Naive thymus-derived CD4-positive, alpha-beta T cell (primary cell): ENCODE measurements at regions not wholly inside any gene's neighbourhood (a gene's known extent, or its start where the extent isn't known, plus 50 kb on each side); places are given as distances from the start of the nearest gene placed in this dataset.
"Not testable (repeated sequence)": the region's sequence is repeated elsewhere in the genome, so short reads cannot be mapped to it uniquely, and the experiment has no call there.

Experiments
- ATAC-seq: fragments of 150-1000 bp; cut with Tn5 transposase; 2 replicates; pipeline ENCODE4 v1.10.0; 2021; ENCODE audit warnings: mild to moderate bottlenecking, moderate library complexity
- CTCF ChIA-PET: fragments of 350-600 bp; sonication (Branson Sonifier 250); formaldehyde crosslinking; loops from one replicate; lab custom pipeline; 2021; ENCODE audit warnings: antibody characterized with exemption; lab: Charles Lee
- POLR2A ChIA-PET: fragments of 350-600 bp; sonication (Branson Sonifier 250); formaldehyde crosslinking; loops from one replicate; lab custom pipeline; 2021; ENCODE audit warnings: antibody characterized with exemption, inconsistent platforms; lab: Charles Lee
- DNase-seq, 9 donors: peaks; one replicate each; pipeline versions ENCODE4 v3.0.0 to v3.0.0-alpha.2; 2020 to 2022; ENCODE audit warnings: mixed read lengths in 1 of 9
- H3K27ac ChIP-seq: one replicate; pipeline ENCODE4 v1.7.0; 2013; ENCODE audit warnings: mild to moderate bottlenecking, low read depth, low read length, moderate library complexity
- H3K27me3 ChIP-seq, 2 donors: one replicate each; pipeline ENCODE4 v1.7.0; 2013; ENCODE audit warnings: low read length in 2 of 2, mild to moderate bottlenecking in 2 of 2, moderate library complexity in 2 of 2; ENCODE audit not compliant: control insufficient read depth in 2 of 2, insufficient read depth in 2 of 2
- H3K36me3 ChIP-seq, 3 experiments: 1 replicate in 2 of 3; 2 replicates in 1 of 3; pipeline ENCODE4 v1.7.0; 2013; ENCODE audit warnings: low read length in 3 of 3, mild to moderate bottlenecking in 3 of 3, moderate library complexity in 1 of 3; ENCODE audit not compliant: insufficient read depth in 3 of 3, control insufficient read depth in 2 of 3
- H3K4me1 ChIP-seq, 2 donors: one replicate each; pipeline ENCODE4 v1.7.0; 2013; ENCODE audit warnings: low read length in 2 of 2, mild to moderate bottlenecking in 2 of 2, moderate library complexity in 1 of 2; ENCODE audit not compliant: control insufficient read depth in 2 of 2, insufficient read depth in 2 of 2
- H3K4me3 ChIP-seq: 2 replicates; pipeline ENCODE4 v1.7.0; 2013; ENCODE audit warnings: mild to moderate bottlenecking, low read length
- H3K9me3 ChIP-seq, 3 experiments: 1 replicate in 2 of 3; 2 replicates in 1 of 3; pipeline ENCODE4 v1.7.0; 2013; ENCODE audit warnings: low read length in 3 of 3; ENCODE audit not compliant: control insufficient read depth in 2 of 3
- H3K27ac Mint-ChIP-seq, 9 donors: one replicate each; pipeline ENCODE4 v1.8.0; 2020 to 2022; ENCODE audit warnings: mixed read lengths in 9 of 9, mild to moderate bottlenecking in 8 of 9, moderate library complexity in 5 of 9, inconsistent platforms in 2 of 9
- H3K27me3 Mint-ChIP-seq, 5 donors: one replicate each; pipeline ENCODE4 v1.8.0; 2021 to 2022; ENCODE audit warnings: mixed read lengths in 5 of 5, mild to moderate bottlenecking in 1 of 5
- H3K36me3 Mint-ChIP-seq, 5 donors: one replicate each; pipeline ENCODE4 v1.8.0; 2020 to 2022; ENCODE audit warnings: mixed read lengths in 5 of 5, mild to moderate bottlenecking in 3 of 5, inconsistent platforms in 1 of 5
- H3K4me1 Mint-ChIP-seq, 7 donors: one replicate each; pipeline ENCODE4 v1.8.0; 2020 to 2022; ENCODE audit warnings: mixed read lengths in 7 of 7, mild to moderate bottlenecking in 3 of 7, inconsistent platforms in 1 of 7
- H3K4me3 Mint-ChIP-seq, 10 donors: one replicate each; pipeline ENCODE4 v1.8.0; 2020 to 2022; ENCODE audit warnings: mild to moderate bottlenecking in 10 of 10, mixed read lengths in 10 of 10, moderate library complexity in 6 of 10, inconsistent platforms in 2 of 10
- H3K9me3 Mint-ChIP-seq, 11 donors: one replicate each; pipeline ENCODE4 v1.8.0; 2020 to 2022; ENCODE audit warnings: mixed read lengths in 11 of 11, mild to moderate bottlenecking in 4 of 11, inconsistent platforms in 1 of 11, moderate library complexity in 1 of 11
- intact Hi-C, 2 donors: fragments of 100-400 bp; cut with micrococcal nuclease; formaldehyde crosslinking; loops; one replicate each; pipeline ENCODE4 v1.15.1; 2023

- Mint-ChIP-seq H3K4me1 (no peaks in the 10 kb centered on the region), H3K4me3 (no peak overlapping the region), H3K27me3 (peaks cover 0 to 17% (median 11%) of the 10 kb centered on the region in 5 donors), H3K36me3 (no peaks in the 10 kb centered on the region), H3K9me3 (peaks cover 0 to 4% (median 0%) of the 10 kb centered on the region in 11 donors), H3K27ac (no peak overlapping the region)
- Histone ChIP-seq H3K4me1 (no peaks in the 10 kb centered on the region), H3K27me3 (no peaks in the 10 kb centered on the region), H3K9me3 (no peaks in the 10 kb centered on the region), H3K36me3 (no peaks in the 10 kb centered on the region), H3K4me3 (no peak overlapping the region), H3K27ac (no peak overlapping the region)
- ChIA-PET CTCF (no interaction called here), POLR2A (no interaction called here)
- intact Hi-C loops, result no loop called here
- ATAC-seq (no peak), DNase-seq (no peak)
Observed at GRCh38 chr1:166738140-166738539, 101.1 kb upstream of the POGK start.

GRCh38 chr1:166738873-166739272 lies 100.4 kb upstream of the POGK start:
- intact Hi-C loops, result no loop called here
- no peak overlapping the region for H3K4me3 Mint-ChIP-seq
- ChIA-PET CTCF (interaction anchor here (0.6 kb wide), 1 partner anchor 83 kb away, joined by 3 read pairs; no protein-coding TSS in a partner anchor), POLR2A (no interaction called here)
- no peaks in the 10 kb centered on the region for H3K4me1 Mint-ChIP-seq
- no peak for DNase-seq
- H3K27me3 Mint-ChIP-seq, result peaks cover 0 to 20% (median 12%) of the 10 kb centered on the region in 5 donors
- H3K27ac ChIP-seq, result no peak overlapping the region
- H3K4me3 ChIP-seq, result no peak overlapping the region
- ATAC-seq, result no peak
- no peaks in the 10 kb centered on the region for H3K36me3 ChIP-seq
- no peaks in the 10 kb centered on the region for H3K36me3 Mint-ChIP-seq
- peaks cover 0 to 9% (median 4%) of the 10 kb centered on the region in 11 donors for H3K9me3 Mint-ChIP-seq
- H3K9me3 ChIP-seq, result no peaks in the 10 kb centered on the region
- no peak overlapping the region for H3K27ac Mint-ChIP-seq
- H3K4me1 ChIP-seq, result no peaks in the 10 kb centered on the region
- H3K27me3 ChIP-seq, result no peaks in the 10 kb centered on the region

GRCh38 chr1:166740668-166741276 lies 98.5 kb upstream of the POGK start:
- Histone ChIP-seq H3K27ac (no peak overlapping the region), H3K36me3 (no peaks in the 10 kb centered on the region), H3K4me3 (no peak overlapping the region), H3K27me3 (no peaks in the 10 kb centered on the region), H3K4me1 (no peaks in the 10 kb centered on the region), H3K9me3 (peaks cover 0 to 13% (median 4%) of the 10 kb centered on the region in 3 experiments)
- POLR2A ChIA-PET, result no interaction called here
- intact Hi-C loops, result no loop called here
- no peak overlapping the region for H3K27ac Mint-ChIP-seq
- no peak for ATAC-seq
- H3K36me3 Mint-ChIP-seq, result peaks cover 0 to 3% (median 0%) of the 10 kb centered on the region in 5 donors
- peaks cover 0 to 23% (median 14%) of the 10 kb centered on the region in 5 donors for H3K27me3 Mint-ChIP-seq
- CTCF ChIA-PET, result no interaction called here
- no peak overlapping the region for H3K4me3 Mint-ChIP-seq
- no peaks in the 10 kb centered on the region for H3K4me1 Mint-ChIP-seq
- DNase-seq, result no peak
- peaks cover 3 to 28% (median 15%) of the 10 kb centered on the region in 11 donors for H3K9me3 Mint-ChIP-seq

- ChIA-PET CTCF (no interaction called here), POLR2A (no interaction called here)
- H3K4me1 ChIP-seq, result no peaks in the 10 kb centered on the region
- H3K4me3 ChIP-seq, result no peak overlapping the region
- no peaks in the 10 kb centered on the region for H3K27me3 ChIP-seq
- no peak overlapping the region for H3K27ac Mint-ChIP-seq
- H3K9me3 Mint-ChIP-seq, result peaks cover 0 to 5% (median 0%) of the 10 kb centered on the region in 11 donors
- H3K36me3 ChIP-seq, result no peaks in the 10 kb centered on the region
- ATAC-seq, result no peak
- H3K9me3 ChIP-seq, result no peaks in the 10 kb centered on the region
- H3K27ac ChIP-seq, result no peak overlapping the region
- H3K4me3 Mint-ChIP-seq, result no peak overlapping the region
- H3K36me3 Mint-ChIP-seq, result no peaks in the 10 kb centered on the region
- no peaks in the 10 kb centered on the region for H3K4me1 Mint-ChIP-seq
- peaks cover 2 to 25% (median 9%) of the 10 kb centered on the region in 5 donors for H3K27me3 Mint-ChIP-seq
- DNase-seq, result no peak
- intact Hi-C loops, result no loop called here
Observed at GRCh38 chr1:166763318-166763717, 76.0 kb upstream of the POGK start.

- Histone ChIP-seq H3K9me3 (peaks cover 0 to 19% (median 0%) of the 10 kb centered on the region in 3 experiments), H3K27ac (no peak overlapping the region), H3K36me3 (no peaks in the 10 kb centered on the region), H3K4me1 (no peaks in the 10 kb centered on the region), H3K4me3 (no peak overlapping the region), H3K27me3 (peaks cover 0 to 2% of the 10 kb centered on the region in 2 donors)
- Mint-ChIP-seq H3K4me3 (no peak overlapping the region), H3K27ac (no peak overlapping the region), H3K36me3 (peaks cover 0 to 10% (median 4%) of the 10 kb centered on the region in 5 donors), H3K4me1 (peaks cover 0 to 2% (median 0%) of the 10 kb centered on the region in 7 donors), H3K27me3 (peaks cover 2 to 33% (median 16%) of the 10 kb centered on the region in 5 donors), H3K9me3 (peaks cover 4 to 24% (median 15%) of the 10 kb centered on the region in 11 donors)
- intact Hi-C loops, result no loop called here
- ATAC-seq (no peak), DNase-seq (no peak)
- CTCF ChIA-PET, result no interaction called here
- POLR2A ChIA-PET, result no interaction called here
Observed at GRCh38 chr1:166766942-166767341, 72.3 kb upstream of the POGK start.

GRCh38 chr1:166784646-166785045 lies 54.6 kb upstream of the POGK start:
- H3K4me3 Mint-ChIP-seq, H3K36me3 ChIP-seq, H3K27ac Mint-ChIP-seq, POLR2A ChIA-PET, intact Hi-C loops, ATAC-seq, H3K36me3 Mint-ChIP-seq, H3K27me3 ChIP-seq, H3K4me1 Mint-ChIP-seq, H3K9me3 ChIP-seq, H3K4me3 ChIP-seq, H3K27ac ChIP-seq, CTCF ChIA-PET, DNase-seq, H3K4me1 ChIP-seq: not testable (repeated sequence)
- Mint-ChIP-seq H3K27me3 (peaks cover 2 to 41% (median 32%) of the 10 kb centered on the region in 5 donors), H3K9me3 (peaks cover 0 to 13% (median 1%) of the 10 kb centered on the region in 11 donors)

- intact Hi-C loops, result no loop called here
- ChIA-PET POLR2A (no interaction called here), CTCF (interaction anchor here (1.0 kb wide), 1 partner anchor 273 kb away, joined by 3 read pairs; no protein-coding TSS in a partner anchor)
- H3K4me1 Mint-ChIP-seq, result no peaks in the 10 kb centered on the region
- no peaks in the 10 kb centered on the region for H3K4me1 ChIP-seq
- no peak for DNase-seq
- peaks cover 0 to 3% of the 10 kb centered on the region in 2 donors for H3K27me3 ChIP-seq
- no peak overlapping the region for H3K27ac ChIP-seq
- no peak for ATAC-seq
- no peaks in the 10 kb centered on the region for H3K36me3 Mint-ChIP-seq
- no peak overlapping the region for H3K4me3 ChIP-seq
- no peaks in the 10 kb centered on the region for H3K36me3 ChIP-seq
- no peak overlapping the region for H3K4me3 Mint-ChIP-seq
- peaks cover 5 to 44% (median 40%) of the 10 kb centered on the region in 5 donors for H3K27me3 Mint-ChIP-seq
- H3K27ac Mint-ChIP-seq, result no peak overlapping the region
- peaks cover 0 to 6% (median 0%) of the 10 kb centered on the region in 11 donors for H3K9me3 Mint-ChIP-seq
- no peaks in the 10 kb centered on the region for H3K9me3 ChIP-seq
Observed at GRCh38 chr1:166785987-166786386, 53.3 kb upstream of the POGK start.
